ENCODE measurements at regions not wholly inside any gene's neighbourhood (a gene's known extent, or its start where the extent isn't known, plus 50 kb on each side); places are given as distances from the start of the nearest gene placed in this dataset.

- TF ChIP-seq, protein P1, sequence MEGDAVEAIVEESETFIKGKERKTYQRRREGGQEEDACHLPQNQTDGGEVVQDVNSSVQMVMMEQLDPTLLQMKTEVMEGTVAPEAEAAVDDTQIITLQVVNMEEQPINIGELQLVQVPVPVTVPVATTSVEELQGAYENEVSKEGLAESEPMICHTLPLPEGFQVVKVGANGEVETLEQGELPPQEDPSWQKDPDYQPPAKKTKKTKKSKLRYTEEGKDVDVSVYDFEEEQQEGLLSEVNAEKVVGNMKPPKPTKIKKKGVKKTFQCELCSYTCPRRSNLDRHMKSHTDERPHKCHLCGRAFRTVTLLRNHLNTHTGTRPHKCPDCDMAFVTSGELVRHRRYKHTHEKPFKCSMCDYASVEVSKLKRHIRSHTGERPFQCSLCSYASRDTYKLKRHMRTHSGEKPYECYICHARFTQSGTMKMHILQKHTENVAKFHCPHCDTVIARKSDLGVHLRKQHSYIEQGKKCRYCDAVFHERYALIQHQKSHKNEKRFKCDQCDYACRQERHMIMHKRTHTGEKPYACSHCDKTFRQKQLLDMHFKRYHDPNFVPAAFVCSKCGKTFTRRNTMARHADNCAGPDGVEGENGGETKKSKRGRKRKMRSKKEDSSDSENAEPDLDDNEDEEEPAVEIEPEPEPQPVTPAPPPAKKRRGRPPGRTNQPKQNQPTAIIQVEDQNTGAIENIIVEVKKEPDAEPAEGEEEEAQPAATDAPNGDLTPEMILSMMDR (IDR thresholded peaks at IDR 0.05; ENCODE audit: insufficient read depth, low read depth, low read length, missing control alignments): no peak
- no peak overlapping the region for H3K4me3 ChIP-seq (ENCODE audit: low read depth, low read length)
- DNase-seq (ENCODE audit: low read depth): no peak
Measured at GRCh38 chr13:33340631-33341030, 55.1 kb upstream of the STARD13 start.

GRCh38 chr13:33341861-33342452, 56.4 kb upstream of the STARD13 start:
- DNase-seq (ENCODE audit: low read depth): no peak
- H3K4me3 ChIP-seq (ENCODE audit: low read depth, low read length): no peak overlapping the region
- TF ChIP-seq, protein P1 (IDR thresholded peaks at IDR 0.05; ENCODE audit: insufficient read depth, low read depth, low read length, missing control alignments): no peak

DNA sequence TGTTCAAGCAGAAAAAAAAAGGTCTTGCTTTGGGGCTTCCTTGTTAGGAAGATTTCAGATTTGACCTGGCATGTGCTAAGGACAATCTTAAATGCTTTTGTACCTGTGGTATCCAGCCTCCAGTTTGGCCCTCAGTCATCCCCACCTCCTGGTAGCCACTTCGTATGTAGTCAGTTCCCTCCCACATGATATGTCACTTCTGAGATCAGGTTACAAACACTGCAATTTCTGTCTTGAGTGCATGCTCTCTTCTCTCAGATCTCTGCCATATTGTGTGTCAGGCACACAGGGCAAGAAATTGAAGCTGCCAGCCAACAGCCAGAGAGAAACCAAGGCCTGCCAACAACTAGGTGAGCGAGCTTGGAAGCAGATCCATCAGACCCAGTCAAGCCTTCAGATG, 60.3 kb upstream of the STARD13 start:
- TF ChIP-seq, protein P1 (IDR thresholded peaks at IDR 0.05; ENCODE audit: insufficient read depth, low read depth, low read length, missing control alignments): no peak
- no peak overlapping the region for H3K4me3 ChIP-seq (ENCODE audit: low read depth, low read length)
- no peak for DNase-seq (ENCODE audit: low read depth)

GRCh38 chr13:33347861-33348260, 62.3 kb upstream of the STARD13 start:
- DNase-seq (ENCODE audit: low read depth): no peak
- TF ChIP-seq, protein P1 (IDR thresholded peaks at IDR 0.05; ENCODE audit: insufficient read depth, low read depth, low read length, missing control alignments): no peak
- H3K4me3 ChIP-seq (ENCODE audit: low read depth, low read length): no peak overlapping the region

GRCh38 chr13:33348366-33348765, 62.8 kb upstream of the STARD13 start:
- TF ChIP-seq, protein P1 (IDR thresholded peaks at IDR 0.05; ENCODE audit: insufficient read depth, low read depth, low read length, missing control alignments): no peak
- no peak overlapping the region for H3K4me3 ChIP-seq (ENCODE audit: low read depth, low read length)
- no peak for DNase-seq (ENCODE audit: low read depth)

DNA sequence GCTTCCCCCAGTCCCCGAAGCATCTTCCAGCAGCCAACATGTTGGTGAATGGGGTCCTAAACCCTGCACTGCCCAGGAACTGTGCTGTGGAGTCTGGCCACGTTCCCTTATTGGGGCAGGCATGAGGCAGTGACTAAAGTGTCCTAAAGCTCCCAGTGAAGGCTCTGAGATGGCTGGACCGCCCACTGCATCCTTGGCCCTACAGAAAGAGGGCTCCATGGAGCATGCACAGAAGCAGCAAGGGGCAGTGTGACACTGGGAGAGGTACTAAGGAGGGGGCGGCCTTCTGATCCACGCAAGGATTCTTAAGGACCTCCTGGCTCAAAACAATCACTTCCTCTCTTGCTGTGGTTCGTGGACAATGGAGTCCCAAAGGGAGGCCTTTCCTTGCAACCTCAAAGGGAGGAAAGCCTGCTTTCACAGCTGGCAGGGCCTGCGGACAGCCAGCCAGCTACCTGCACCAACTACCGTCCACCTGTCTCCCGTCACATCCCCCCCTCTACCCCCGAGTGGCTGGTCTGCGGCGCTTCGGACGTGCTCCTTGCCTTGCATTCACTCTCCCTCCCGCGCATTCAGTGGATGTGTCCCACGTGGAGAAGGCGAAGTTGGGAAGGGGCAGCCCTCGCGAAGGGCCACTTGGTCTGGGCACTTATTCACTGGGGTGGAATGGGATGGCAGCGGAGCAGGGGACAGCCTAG, 63.9 kb upstream of the STARD13 start:
- no peak for DNase-seq (ENCODE audit: low read depth)
- H3K4me3 ChIP-seq (ENCODE audit: low read depth, low read length): no peak overlapping the region
- TF ChIP-seq, protein P1 (IDR thresholded peaks at IDR 0.05; ENCODE audit: insufficient read depth, low read depth, low read length, missing control alignments): no peak

All from GM12865 (cell line).